OCI-LY1 (cell line): ENCODE measurements at regions not wholly inside any gene's neighbourhood (a gene's known extent, or its start where the extent isn't known, plus 50 kb on each side); places are given as distances from the start of the nearest gene placed in this dataset.

ENCODE experiments used
- CTCF ChIP-seq: fragments of 200-600 bp; sonication (generic), shearing (Covaris generic); IDR thresholded peaks from 2 replicates; pipeline ENCODE4 v1.5.1; 2017; ENCODE audit warnings: mild to moderate bottlenecking, antibody characterized with exemption, low read length, moderate library complexity, mixed read lengths
- EZH2 ChIP-seq: fragments of 200-600 bp; sonication (generic), shearing (Covaris generic); IDR thresholded peaks from 2 replicates; pipeline ENCODE4 v1.8.0; 2017; ENCODE audit warnings: borderline replicate concordance, mixed run types, mild to moderate bottlenecking, antibody characterized with exemption, low read length, moderate library complexity, mixed read lengths

GRCh38 chr22:48188231-48188721 is 1425.8 kb downstream of the TBC1D22A start:
- TF ChIP-seq CTCF (no peak), EZH2 (no peak)
